IPS-18a (cell line): ENCODE measurements at regions not wholly inside any gene's neighbourhood (a gene's known extent, or its start where the extent isn't known, plus 50 kb on each side); places are given as distances from the start of the nearest gene placed in this dataset.

Source experiments
- H3K27ac ChIP-seq: one replicate; pipeline ENCODE4 v1.5.1; 2013; ENCODE audit warnings: low read length
- H3K27me3 ChIP-seq: one replicate; pipeline ENCODE4 v1.6.1; 2013; ENCODE audit warnings: mild to moderate bottlenecking, low read length; ENCODE audit not compliant: control insufficient read depth, insufficient read depth
- H3K36me3 ChIP-seq: one replicate; pipeline ENCODE4 v1.6.1; 2013; ENCODE audit warnings: low read depth, low read length; ENCODE audit not compliant: control insufficient read depth
- H3K4me1 ChIP-seq: one replicate; pipeline ENCODE4 v1.6.1; 2013; ENCODE audit warnings: low read depth, low read length; ENCODE audit not compliant: control insufficient read depth
- H3K4me3 ChIP-seq: one replicate; pipeline ENCODE4 v1.5.1; 2013; ENCODE audit warnings: low read length
- H3K9ac ChIP-seq: one replicate; pipeline ENCODE4 v1.6.1; 2013; ENCODE audit warnings: mild to moderate bottlenecking, low read length, moderate library complexity
- H3K9me3 ChIP-seq: one replicate; pipeline ENCODE4 v1.6.1; 2013; ENCODE audit warnings: low read depth, low read length; ENCODE audit not compliant: control insufficient read depth

DNA sequence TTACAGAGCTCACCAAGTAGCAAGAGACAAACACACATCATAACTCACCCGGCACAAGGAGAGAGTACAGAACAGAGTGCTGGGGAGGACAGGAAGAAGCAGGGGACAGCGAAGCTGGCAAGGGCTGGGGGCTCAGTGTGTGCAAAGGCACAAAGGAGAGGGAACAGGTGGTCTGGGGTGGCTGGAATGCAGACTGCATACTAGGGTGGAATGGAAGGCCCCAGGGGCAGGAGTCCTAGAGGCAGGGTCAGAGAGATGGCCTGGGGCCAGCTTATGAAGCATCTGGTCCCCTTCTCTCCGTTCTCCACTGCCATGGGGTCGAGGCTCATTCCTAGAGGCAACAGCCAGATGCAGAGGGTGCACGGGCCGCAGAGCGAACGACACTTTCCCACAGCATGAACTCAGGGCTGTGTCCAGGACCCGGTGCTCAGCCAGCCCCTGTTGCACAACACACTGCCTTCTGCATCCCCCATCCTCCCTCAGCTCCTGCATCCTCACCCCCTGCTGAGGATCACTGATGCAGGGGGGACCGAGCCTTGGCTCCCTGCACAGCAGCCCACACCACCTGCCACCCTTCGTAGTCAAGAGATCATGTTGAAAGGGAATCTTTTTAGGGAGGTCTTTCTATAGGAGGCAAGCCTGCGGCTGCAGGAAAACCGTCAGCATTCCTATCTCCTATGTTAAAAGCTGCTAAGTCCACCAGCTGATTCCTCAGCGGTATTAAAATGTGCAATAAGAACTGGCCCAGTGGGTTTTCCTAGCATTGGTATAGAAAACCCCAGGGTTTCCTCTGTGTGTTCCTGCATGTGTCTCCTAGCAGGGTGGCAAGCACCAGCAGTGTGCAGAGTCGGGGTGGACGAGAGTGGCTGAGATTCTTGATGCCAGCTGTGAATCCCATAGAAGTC lies 293.5 kb downstream of the UACA start:
- Histone ChIP-seq H3K9me3 (no peaks in the 10 kb centered on the region), H3K27ac (no peak overlapping the region), H3K36me3 (no peaks in the 10 kb centered on the region), H3K4me1 (no peaks in the 10 kb centered on the region), H3K27me3 (no peaks in the 10 kb centered on the region), H3K9ac (no peak overlapping the region), H3K4me3 (no peak overlapping the region)

DNA sequence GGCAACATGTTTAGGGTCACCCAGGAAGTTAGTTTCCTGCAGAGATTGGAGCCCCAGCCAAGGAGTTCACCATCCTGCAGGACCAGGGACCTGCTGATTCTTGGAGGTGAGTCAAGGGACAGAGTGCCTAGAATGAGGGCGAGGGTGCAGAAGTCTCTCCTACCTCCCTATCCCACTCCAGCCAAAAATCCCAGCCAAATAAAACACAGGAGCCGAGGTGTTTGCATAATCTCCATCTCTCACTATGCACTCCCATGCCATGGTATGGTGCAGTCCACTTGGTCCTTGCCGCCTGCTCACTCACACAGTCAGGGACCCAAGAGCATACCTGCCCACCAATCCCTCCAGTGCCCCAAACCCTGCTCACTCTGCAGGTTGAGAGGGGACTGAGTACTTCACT lies 294.2 kb downstream of the UACA start:
- Histone ChIP-seq H3K9me3 (no peaks in the 10 kb centered on the region), H3K27me3 (no peaks in the 10 kb centered on the region), H3K4me3 (no peak overlapping the region), H3K27ac (no peak overlapping the region), H3K36me3 (no peaks in the 10 kb centered on the region), H3K9ac (no peak overlapping the region), H3K4me1 (no peaks in the 10 kb centered on the region)

DNA sequence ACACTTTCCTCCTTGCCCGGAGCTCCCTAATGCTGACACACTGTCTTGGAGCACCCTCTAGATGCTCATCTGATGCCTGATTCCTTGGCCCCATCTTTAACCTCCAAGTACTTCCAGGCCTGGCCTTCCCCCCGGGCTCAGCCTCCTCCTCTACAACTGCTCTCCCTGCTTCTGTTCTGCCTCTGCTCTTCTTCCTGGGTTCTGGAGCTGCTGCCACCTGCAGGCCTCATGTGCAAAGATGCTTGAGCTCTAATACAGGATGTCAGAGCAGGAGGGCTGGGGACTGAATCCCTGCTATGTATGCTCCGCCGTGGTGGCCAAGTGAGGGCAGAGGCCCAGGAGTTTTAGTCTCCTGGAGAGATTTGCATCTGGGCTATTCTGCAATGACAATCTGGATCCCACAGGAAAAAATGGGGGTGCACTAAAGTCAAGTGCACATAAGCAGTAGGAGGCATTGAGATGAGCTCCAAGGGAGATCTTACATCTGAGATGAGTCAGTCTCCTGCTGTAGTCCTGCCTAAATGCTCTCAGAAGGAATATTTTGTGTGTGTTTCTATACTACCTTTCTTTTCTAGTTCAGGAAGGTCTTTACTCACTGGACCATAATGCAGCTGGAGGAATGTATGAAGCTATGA lies 296.3 kb downstream of the UACA start:
- Histone ChIP-seq H3K36me3 (no peaks in the 10 kb centered on the region), H3K4me3 (no peak overlapping the region), H3K27ac (no peak overlapping the region), H3K9me3 (no peaks in the 10 kb centered on the region), H3K9ac (no peak overlapping the region), H3K27me3 (no peaks in the 10 kb centered on the region), H3K4me1 (no peaks in the 10 kb centered on the region)

DNA sequence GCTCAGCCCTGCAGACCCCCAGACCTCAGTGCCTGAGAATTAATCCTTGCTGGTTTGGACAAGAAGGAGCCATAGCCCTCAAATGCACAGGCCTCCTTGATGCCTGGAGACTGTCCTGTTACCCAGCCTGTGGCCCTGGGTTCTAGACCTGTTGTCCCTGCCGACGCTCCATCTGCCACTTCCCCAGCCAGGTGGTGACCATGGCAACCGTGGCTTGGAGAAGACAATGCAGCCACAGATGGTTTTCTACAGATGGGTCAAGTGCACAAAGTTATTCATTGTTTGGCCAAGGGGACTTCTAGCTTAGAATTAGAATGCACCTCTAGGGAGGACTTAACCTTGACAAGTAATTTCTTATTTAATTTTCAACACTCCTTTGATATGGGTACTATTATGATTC lies 297.1 kb downstream of the UACA start:
- H3K9me3 ChIP-seq = no peaks in the 10 kb centered on the region
- no peak overlapping the region for H3K27ac ChIP-seq
- H3K9ac ChIP-seq = no peak overlapping the region
- no peaks in the 10 kb centered on the region for H3K36me3 ChIP-seq
- no peaks in the 10 kb centered on the region for H3K27me3 ChIP-seq
- H3K4me1 ChIP-seq = no peaks in the 10 kb centered on the region
- no peak overlapping the region for H3K4me3 ChIP-seq

- no peaks in the 10 kb centered on the region for H3K9me3 ChIP-seq
- H3K36me3 ChIP-seq = no peaks in the 10 kb centered on the region
- H3K4me1 ChIP-seq = no peaks in the 10 kb centered on the region
- H3K27me3 ChIP-seq = no peaks in the 10 kb centered on the region
- no peak overlapping the region for H3K27ac ChIP-seq
- H3K9ac ChIP-seq = no peak overlapping the region
- no peak overlapping the region for H3K4me3 ChIP-seq
Observed at GRCh38 chr15:70465812-70466211, 297.5 kb downstream of the UACA start.

GRCh38 chr15:70463453-70463834 lies 299.9 kb downstream of the UACA start:
- H3K36me3 ChIP-seq = no peaks in the 10 kb centered on the region
- H3K4me1 ChIP-seq = no peaks in the 10 kb centered on the region
- no peaks in the 10 kb centered on the region for H3K27me3 ChIP-seq
- H3K4me3 ChIP-seq = no peak overlapping the region
- no peak overlapping the region for H3K9ac ChIP-seq
- no peaks in the 10 kb centered on the region for H3K9me3 ChIP-seq
- H3K27ac ChIP-seq = no peak overlapping the region

DNA sequence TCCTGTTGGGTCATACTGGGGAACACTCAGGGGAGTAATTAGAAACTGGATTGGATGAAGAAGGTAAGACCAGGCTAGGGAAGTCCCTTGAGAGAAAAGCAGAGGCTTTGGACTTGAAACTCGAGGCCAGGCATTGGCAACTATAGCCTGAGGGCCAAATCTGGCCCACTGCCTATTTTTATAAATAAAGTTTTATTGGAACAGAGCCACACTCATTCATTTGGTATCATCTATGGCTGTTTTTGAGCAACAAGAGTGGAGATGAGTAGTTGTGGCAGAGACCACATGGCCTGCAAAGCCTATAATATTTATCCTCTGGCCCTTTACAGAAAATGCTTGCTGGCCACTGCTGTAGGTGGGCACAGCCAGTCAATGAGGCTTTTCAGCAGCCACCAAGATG lies 301.4 kb downstream of the UACA start:
- Histone ChIP-seq H3K27me3 (no peaks in the 10 kb centered on the region), H3K27ac (no peak overlapping the region), H3K4me3 (no peak overlapping the region), H3K9me3 (no peaks in the 10 kb centered on the region), H3K9ac (no peak overlapping the region), H3K4me1 (no peaks in the 10 kb centered on the region), H3K36me3 (no peaks in the 10 kb centered on the region)

DNA sequence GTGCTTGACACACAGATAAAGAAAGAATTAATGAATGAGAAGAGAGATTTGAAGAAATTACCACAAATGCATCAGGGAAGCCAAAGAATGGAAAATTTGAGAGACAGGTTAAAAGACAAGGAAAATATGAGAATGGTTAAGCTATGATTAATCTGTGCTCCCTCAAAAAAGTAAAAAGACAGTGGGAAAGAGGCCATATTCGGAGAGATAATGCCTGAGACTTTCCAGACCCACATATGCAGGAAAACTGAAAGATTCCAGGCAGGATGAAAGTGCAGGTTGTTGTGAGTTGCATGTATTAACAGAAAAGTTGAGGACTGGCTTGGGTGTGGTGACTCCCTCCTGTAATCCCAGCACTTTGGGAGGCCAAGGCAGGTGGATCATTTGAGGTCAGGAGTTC lies 302.3 kb downstream of the UACA start:
- no peak overlapping the region for H3K4me3 ChIP-seq
- H3K27me3 ChIP-seq = no peaks in the 10 kb centered on the region
- no peak overlapping the region for H3K9ac ChIP-seq
- no peak overlapping the region for H3K27ac ChIP-seq
- no peaks in the 10 kb centered on the region for H3K9me3 ChIP-seq
- H3K36me3 ChIP-seq = no peaks in the 10 kb centered on the region
- H3K4me1 ChIP-seq = no peaks in the 10 kb centered on the region

DNA sequence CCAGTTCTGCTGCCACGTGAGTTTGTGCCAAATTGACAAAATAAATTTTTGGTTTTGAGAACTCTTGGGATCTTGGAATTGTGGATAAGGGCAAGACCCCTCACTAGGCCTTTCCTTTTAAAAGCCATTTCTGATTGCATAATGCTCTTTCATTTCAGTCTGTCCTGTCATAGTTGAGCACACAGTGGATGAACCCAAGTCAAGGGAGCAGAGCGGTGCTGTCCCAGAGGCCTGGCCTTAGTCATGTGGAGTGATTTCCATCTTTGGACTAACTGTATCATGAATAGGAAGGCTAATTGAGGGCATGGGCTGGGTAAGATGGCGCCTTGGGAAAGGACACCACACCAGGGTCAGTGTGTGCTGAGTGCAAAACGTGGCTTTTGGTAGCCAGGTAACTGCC lies 304.0 kb downstream of the UACA start:
- H3K27me3 ChIP-seq = no peaks in the 10 kb centered on the region
- H3K4me1 ChIP-seq = no peaks in the 10 kb centered on the region
- H3K9me3 ChIP-seq = no peaks in the 10 kb centered on the region
- H3K27ac ChIP-seq = no peak overlapping the region
- H3K9ac ChIP-seq = no peak overlapping the region
- no peak overlapping the region for H3K4me3 ChIP-seq
- no peaks in the 10 kb centered on the region for H3K36me3 ChIP-seq

DNA sequence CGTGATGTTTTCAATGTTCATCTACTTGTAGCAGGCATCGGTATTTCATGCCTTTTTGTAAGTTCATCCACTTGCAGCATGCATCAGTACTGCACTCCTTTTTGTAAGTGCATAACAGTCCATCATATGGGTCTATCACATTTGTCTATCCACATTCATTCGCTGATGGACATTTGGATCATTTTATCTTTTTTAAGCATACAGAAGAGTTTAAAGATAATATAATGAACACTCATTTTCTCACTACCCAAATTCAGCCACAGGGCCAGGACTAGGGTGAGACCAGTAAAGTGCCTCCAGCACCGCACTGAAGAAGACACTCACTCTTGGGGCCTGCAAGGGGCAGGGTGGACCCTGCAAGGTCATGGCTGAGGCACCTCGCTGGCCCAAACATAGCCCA lies 309.6 kb downstream of the UACA start:
- Histone ChIP-seq H3K9ac (no peak overlapping the region), H3K27ac (no peak overlapping the region), H3K27me3 (peaks cover 12% of the 10 kb centered on the region), H3K9me3 (no peaks in the 10 kb centered on the region), H3K4me3 (no peak overlapping the region), H3K4me1 (peaks cover 6% of the 10 kb centered on the region), H3K36me3 (no peaks in the 10 kb centered on the region)

GRCh38 chr15:70453238-70453637 lies 310.1 kb downstream of the UACA start:
- no peak overlapping the region for H3K4me3 ChIP-seq
- H3K9me3 ChIP-seq = no peaks in the 10 kb centered on the region
- no peak overlapping the region for H3K27ac ChIP-seq
- H3K36me3 ChIP-seq = no peaks in the 10 kb centered on the region
- peaks cover 6% of the 10 kb centered on the region for H3K4me1 ChIP-seq
- peaks cover 12% of the 10 kb centered on the region for H3K27me3 ChIP-seq
- no peak overlapping the region for H3K9ac ChIP-seq
